GM19240 (cell line): ENCODE measurements at regions not wholly inside any gene's neighbourhood (a gene's known extent, or its start where the extent isn't known, plus 50 kb on each side); places are given as distances from the start of the nearest gene placed in this dataset.

Experiments
- DNase-seq: peaks from one replicate; pipeline ENCODE4 v3.0.0; 2011; ENCODE audit warnings: low spot score; ENCODE audit not compliant: insufficient read length

GRCh38 chr22:27488456-27489177, 312.9 kb downstream of the MN1 start:
- DNase-seq, result no peak

DNA sequence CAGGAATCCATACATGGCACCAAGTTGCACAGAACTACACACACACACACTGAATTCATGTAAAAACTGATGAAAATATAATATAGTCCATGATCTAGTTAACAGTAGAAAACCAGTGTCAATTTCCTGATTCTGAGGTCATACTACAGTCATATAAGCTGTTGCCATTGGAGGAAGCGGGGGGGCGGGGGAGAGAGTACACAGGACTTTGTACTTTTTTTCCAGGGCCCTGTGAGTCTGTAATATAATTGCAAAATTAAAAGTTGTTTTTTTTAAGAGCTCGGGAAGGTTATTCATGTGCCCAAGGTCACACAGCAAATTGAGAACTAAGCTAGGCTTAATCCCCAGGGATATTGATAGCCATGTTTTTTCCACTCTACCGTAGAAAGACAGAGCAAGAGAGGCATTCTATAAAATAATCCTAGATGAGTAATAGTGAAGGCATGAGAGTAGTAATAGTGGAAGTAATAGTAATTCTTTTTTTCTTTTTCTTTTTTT, 312.3 kb downstream of the MN1 start:
- DNase-seq, result no peak

DNA sequence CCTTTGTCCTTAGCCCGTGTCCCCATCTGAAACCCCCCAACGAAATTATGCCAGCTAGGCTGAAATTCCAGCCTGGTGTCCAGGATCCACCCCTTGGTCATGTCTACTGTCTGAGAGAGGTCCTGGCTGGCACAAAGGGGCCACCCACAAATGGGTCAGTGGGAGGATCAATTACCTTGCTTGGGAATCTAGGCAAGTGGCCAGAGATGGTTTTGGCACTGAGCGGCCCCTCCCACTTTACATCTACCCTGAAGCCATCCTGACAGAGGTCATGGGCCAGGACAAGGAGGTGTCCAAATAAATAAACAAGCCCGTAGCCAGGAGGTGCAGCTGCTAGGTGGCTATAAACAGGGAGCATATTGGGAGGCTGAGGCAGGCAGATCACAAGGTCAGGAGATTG, 311.5 kb downstream of the MN1 start:
- no peak for DNase-seq

DNA sequence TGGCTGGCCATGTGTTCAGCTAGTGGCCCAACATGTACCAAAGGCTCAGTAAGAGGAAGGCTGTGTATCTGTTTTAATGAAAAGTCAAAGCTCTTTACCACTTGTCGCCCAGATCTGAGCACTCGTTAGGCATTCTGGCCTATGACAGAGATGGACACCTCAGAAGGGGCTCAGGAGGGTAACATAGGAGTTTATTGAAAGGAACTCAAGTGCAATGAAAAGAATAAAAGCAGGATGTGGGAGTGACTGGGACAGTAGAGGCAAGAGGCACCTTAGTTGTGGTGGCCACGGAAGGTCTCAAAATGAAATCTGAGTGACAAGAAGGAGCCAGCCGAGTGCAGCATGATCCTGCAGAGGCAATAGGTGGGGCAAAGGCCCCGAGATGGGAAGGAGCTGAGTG, 309.7 kb downstream of the MN1 start:
- DNase-seq, result no peak

GRCh38 chr22:27492566-27493201, 308.9 kb downstream of the MN1 start:
- no peak for DNase-seq

- no peak for DNase-seq
Observed at GRCh38 chr22:27493796-27494195, 307.8 kb downstream of the MN1 start.

- no peak for DNase-seq
Observed at GRCh38 chr22:27494785-27495184, 306.8 kb downstream of the MN1 start.

DNA sequence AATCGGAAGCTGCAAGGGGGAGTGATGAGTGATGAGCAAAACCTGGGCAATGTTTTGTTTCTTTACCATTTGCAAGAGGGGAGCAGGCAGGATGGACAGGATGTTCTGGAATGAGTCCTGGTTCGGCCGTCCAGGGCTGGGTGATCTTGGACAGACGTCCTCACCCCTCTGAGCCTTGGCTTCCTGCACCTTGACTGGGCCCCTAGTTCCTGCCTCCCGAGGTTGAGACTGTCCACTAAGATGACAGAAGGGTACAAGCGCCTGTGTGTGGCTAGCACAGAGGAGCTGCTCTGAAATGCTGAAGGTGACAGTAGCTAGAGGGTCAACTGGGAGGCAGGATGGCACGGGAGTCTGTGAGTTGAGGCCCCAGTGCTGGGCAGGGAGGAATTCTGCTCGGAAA, 306.2 kb downstream of the MN1 start:
- DNase-seq, result no peak

GRCh38 chr22:27499121-27499520, 302.4 kb downstream of the MN1 start:
- no peak for DNase-seq

- DNase-seq, result no peak
Observed at GRCh38 chr22:27501191-27501936, 300.2 kb downstream of the MN1 start.

DNA sequence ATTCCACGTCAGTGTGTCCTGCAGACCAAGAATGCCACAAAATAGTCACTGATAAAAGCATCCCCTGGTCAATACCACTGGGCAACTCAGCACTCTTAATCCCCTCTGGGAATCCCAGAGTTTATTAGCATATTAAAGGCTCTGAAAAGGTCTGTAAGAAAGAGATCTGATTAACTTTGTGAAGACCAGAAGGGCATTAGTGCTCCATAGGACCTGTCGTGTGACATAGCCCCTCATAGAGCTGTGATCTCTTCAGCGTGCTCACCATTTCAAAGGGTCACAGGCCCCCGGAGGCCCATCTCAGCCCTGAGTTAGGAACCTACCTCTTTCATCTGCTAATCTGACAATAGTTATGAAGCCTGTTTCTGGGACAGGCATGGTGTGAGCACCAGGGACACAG, 299.2 kb downstream of the MN1 start:
- no peak for DNase-seq

DNA sequence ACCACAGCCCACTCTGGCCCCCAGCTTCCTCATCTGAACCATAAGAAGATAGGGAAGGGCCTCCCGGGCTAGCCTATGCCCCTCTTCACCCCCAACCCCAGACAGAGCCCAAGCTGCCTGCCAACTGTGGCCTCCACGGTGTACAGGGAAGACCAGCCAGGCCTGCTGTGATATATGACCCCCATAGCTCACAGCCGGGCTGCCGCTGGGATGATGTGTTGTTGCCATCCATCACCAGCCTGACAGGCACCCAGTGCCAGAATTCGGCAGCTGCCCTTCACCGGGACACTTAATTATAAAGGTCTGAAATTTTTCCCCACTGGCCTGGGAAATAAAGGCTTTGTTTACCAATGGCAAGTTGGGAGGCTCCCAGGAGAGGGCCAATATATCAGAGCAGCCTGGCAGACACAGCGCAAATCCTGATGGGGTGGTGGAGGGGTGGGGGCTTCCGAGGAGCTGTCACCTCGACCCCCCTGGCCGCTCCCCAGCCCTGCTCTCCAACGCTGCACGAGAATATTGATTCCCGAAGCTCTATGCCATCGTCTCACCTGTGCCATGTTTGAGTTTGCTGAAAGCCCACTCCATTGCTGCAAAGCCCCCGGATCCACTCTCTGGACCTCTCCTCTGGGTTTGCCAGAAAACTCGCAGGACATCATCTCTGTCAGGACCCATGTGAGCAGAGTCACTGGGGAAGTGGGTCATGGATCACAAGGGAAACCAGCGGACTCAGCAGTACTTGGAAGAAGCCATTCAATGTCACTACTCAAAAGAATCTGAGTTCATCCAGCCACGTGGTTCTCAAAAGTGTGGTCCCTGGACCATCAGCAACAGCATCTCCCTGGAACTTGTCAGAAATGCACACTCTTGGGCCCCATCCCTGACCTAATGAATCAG, 296.9 kb downstream of the MN1 start:
- no peak for DNase-seq

GRCh38 chr22:27507111-27507611, 294.4 kb downstream of the MN1 start:
- no peak for DNase-seq

GRCh38 chr22:27507935-27508526, 293.5 kb downstream of the MN1 start:
- no peak for DNase-seq

- DNase-seq, result no peak
Observed at GRCh38 chr22:27509132-27509920, 292.2 kb downstream of the MN1 start.

- no peak for DNase-seq
Observed at GRCh38 chr22:27510024-27510423, 291.5 kb downstream of the MN1 start.

DNA sequence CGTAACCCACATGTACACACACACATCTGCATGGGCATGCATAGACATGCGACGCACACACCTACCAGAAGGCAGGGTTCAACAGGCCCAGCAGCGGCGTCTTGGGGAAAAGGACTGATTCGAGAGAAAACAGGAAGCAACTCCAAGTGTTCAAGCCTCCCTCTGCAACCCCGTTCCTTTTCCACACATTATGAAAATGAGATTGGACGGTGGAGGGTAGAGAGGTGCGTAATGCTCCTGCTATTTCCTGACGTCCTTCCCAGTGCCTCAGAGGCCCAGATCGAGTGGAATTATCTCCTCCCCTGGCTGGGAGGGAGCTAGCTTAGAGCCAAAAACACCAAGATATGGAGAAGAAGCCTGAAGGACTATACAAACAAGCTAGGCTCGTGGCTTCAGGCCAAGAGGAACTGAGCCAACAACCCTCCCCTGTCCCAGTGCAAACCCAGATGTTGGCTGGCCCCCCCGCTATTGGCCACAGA, 289.2 kb downstream of the MN1 start:
- no peak for DNase-seq

- DNase-seq, result no peak
Observed at GRCh38 chr22:27513021-27513420, 288.5 kb downstream of the MN1 start.

GRCh38 chr22:27514601-27515523, 286.7 kb downstream of the MN1 start:
- no peak for DNase-seq
